Astrocyte (in vitro differentiated cells and primary cell): ENCODE measurements at regions not wholly inside any gene's neighbourhood (a gene's known extent, or its start where the extent isn't known, plus 50 kb on each side); places are given as distances from the start of the nearest gene placed in this dataset.
A peak's percentile ranks its signal among the peaks of the same experiment; 100 is the strongest.

Experiments
- DNase-seq: peaks from one replicate; pipeline ENCODE4 v3.0.0-alpha.2; 2010; ENCODE audit warnings: low read depth
- FAIRE-seq: peaks from 2 replicates; lab custom pipeline; 2011; peaks lifted over from hg19 to GRCh38; lab: Jason Lieb, UNC
- H2AFZ ChIP-seq: 2 replicates; pipeline ENCODE4 v1.6.0; 2012; ENCODE audit warnings: low read depth, low read length, inconsistent platforms
- H3K27ac ChIP-seq: 2 replicates; pipeline ENCODE4 v1.5.1; 2011; ENCODE audit warnings: low read depth, low read length, inconsistent platforms
- H3K27me3 ChIP-seq: 2 replicates; pipeline ENCODE4 v1.6.0; 2011; ENCODE audit warnings: low read length, inconsistent platforms; ENCODE audit not compliant: insufficient read depth
- H3K36me3 ChIP-seq: 2 replicates; pipeline ENCODE4 v1.5.1; 2011; ENCODE audit warnings: low read length, inconsistent platforms; ENCODE audit not compliant: insufficient read depth
- H3K4me1 ChIP-seq: 2 replicates; pipeline ENCODE4 v1.5.1; 2011; ENCODE audit warnings: low read length, inconsistent platforms; ENCODE audit not compliant: insufficient read depth
- H3K4me2 ChIP-seq: 2 replicates; pipeline ENCODE4 v1.6.0; 2012; ENCODE audit warnings: low read length, inconsistent platforms
- H3K4me3 ChIP-seq: 2 replicates; pipeline ENCODE4 v1.5.1; 2011; ENCODE audit warnings: low read depth, mild to moderate bottlenecking, low read length, inconsistent platforms; ENCODE audit not compliant: insufficient read depth
- H3K79me2 ChIP-seq: 2 replicates; pipeline ENCODE4 v1.6.0; 2012; ENCODE audit warnings: mild to moderate bottlenecking, low read length, inconsistent platforms; ENCODE audit not compliant: insufficient read depth
- H3K9ac ChIP-seq: 2 replicates; pipeline ENCODE4 v1.6.0; 2012; ENCODE audit warnings: mild to moderate bottlenecking, low read length, inconsistent platforms
- H3K9me3 ChIP-seq: 2 replicates; pipeline ENCODE4 v1.5.1; 2012; ENCODE audit warnings: low read depth, mild to moderate bottlenecking, low read length, inconsistent platforms; ENCODE audit not compliant: insufficient read depth
- H4K20me1 ChIP-seq: 2 replicates; pipeline ENCODE4 v1.6.0; 2012; ENCODE audit warnings: low read length, inconsistent platforms; ENCODE audit not compliant: insufficient read depth
- H3K27ac Mint-ChIP-seq: one replicate; pipeline ENCODE4 v1.8.0; 2021; ENCODE audit warnings: mild to moderate bottlenecking, mixed read lengths; ENCODE audit not compliant: unreplicated experiment
- H3K27me3 Mint-ChIP-seq: one replicate; pipeline ENCODE4 v1.8.0; 2021; ENCODE audit warnings: low read depth, mixed read lengths; ENCODE audit not compliant: unreplicated experiment
- H3K36me3 Mint-ChIP-seq: one replicate; pipeline ENCODE4 v1.8.0; 2021; ENCODE audit warnings: low read depth, mixed read lengths; ENCODE audit not compliant: unreplicated experiment
- H3K4me1 Mint-ChIP-seq: one replicate; pipeline ENCODE4 v1.8.0; 2021; ENCODE audit warnings: low read depth, mixed read lengths; ENCODE audit not compliant: unreplicated experiment
- H3K4me3 Mint-ChIP-seq: one replicate; pipeline ENCODE4 v1.8.0; 2021; ENCODE audit warnings: mild to moderate bottlenecking, moderate library complexity, mixed read lengths; ENCODE audit not compliant: unreplicated experiment
- H3K9me3 Mint-ChIP-seq: one replicate; pipeline ENCODE4 v1.8.0; 2021; ENCODE audit warnings: mild to moderate bottlenecking, mixed read lengths; ENCODE audit not compliant: unreplicated experiment
- EZH2 ChIP-seq: IDR thresholded peaks from 2 replicates; pipeline ENCODE4 v1.6.1; 2012; ENCODE audit warnings: mild to moderate bottlenecking, low read length, inconsistent platforms; ENCODE audit not compliant: insufficient read depth
- TF ChIP-seq, protein P1 (sequence below): IDR thresholded peaks from 2 replicates; pipeline ENCODE4 v1.5.1; 2011; ENCODE audit warnings: low read depth, mild to moderate bottlenecking, inconsistent platforms, low read length, moderate library complexity; ENCODE audit not compliant: insufficient read depth

DNA sequence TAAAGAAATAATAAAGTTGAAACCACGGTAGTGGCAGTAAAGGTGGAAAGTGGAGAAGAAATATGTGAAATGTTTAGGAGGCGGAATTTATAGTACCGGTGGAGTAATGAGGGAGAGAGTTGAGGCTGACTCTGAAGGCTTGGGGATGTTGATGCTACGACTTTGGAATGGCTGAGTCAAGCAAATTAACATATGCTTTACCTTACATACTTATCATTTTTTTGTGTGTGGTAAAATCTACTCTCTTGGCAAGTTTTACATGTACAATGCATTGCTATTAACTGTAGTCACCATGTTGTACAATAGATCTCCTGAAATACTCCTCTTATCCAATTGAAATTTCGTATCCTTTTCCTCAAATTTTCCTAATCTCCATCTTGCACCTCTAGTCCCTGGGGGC lies 179.0 kb downstream of the TAF11L14 start:
- Histone ChIP-seq H3K9ac (no peak overlapping the region), H3K4me3 (no peak overlapping the region), H4K20me1 (no peaks in the 10 kb centered on the region), H3K9me3 (no peaks in the 10 kb centered on the region), H3K36me3 (no peaks in the 10 kb centered on the region), H3K79me2 (no peaks in the 10 kb centered on the region), H3K27me3 (no peaks in the 10 kb centered on the region), H3K27ac (peak overlapping the region; percentile 60), H3K4me2 (peak overlapping the region; percentile 32), H3K4me1 (peaks cover 15% of the 10 kb centered on the region), H2AFZ (no peak overlapping the region)
- H3K27me3 Mint-ChIP-seq, result no peaks in the 10 kb centered on the region
- H3K27ac Mint-ChIP-seq, result no peak overlapping the region
- no peak for TF ChIP-seq EZH2
- TF ChIP-seq, protein P1, sequence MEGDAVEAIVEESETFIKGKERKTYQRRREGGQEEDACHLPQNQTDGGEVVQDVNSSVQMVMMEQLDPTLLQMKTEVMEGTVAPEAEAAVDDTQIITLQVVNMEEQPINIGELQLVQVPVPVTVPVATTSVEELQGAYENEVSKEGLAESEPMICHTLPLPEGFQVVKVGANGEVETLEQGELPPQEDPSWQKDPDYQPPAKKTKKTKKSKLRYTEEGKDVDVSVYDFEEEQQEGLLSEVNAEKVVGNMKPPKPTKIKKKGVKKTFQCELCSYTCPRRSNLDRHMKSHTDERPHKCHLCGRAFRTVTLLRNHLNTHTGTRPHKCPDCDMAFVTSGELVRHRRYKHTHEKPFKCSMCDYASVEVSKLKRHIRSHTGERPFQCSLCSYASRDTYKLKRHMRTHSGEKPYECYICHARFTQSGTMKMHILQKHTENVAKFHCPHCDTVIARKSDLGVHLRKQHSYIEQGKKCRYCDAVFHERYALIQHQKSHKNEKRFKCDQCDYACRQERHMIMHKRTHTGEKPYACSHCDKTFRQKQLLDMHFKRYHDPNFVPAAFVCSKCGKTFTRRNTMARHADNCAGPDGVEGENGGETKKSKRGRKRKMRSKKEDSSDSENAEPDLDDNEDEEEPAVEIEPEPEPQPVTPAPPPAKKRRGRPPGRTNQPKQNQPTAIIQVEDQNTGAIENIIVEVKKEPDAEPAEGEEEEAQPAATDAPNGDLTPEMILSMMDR, result no peak
- peak; percentile 78 for FAIRE-seq
- H3K9me3 Mint-ChIP-seq, result no peaks in the 10 kb centered on the region
- H3K36me3 Mint-ChIP-seq, result no peaks in the 10 kb centered on the region
- peak; percentile 35 for DNase-seq
- peaks cover 6% of the 10 kb centered on the region for H3K4me1 Mint-ChIP-seq
- H3K4me3 Mint-ChIP-seq, result no peak overlapping the region

DNA sequence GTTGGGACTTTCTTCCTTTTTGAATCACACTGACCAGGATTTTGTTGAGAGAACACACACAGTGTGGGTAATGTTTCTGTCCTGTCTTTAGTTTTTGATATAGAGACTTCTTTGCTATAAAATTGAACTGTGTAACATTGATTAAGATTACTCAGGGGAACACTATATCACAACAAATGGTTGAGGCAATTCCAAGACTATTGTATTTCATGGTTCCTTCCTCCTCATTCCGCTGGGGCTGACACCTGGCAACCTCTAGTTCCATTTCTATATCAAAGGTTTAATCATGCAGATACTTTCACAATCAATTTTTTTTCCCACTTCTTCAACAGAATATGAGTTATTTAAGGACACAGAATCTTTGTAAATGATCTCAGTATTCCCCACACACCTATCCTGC lies 182.2 kb downstream of the TAF11L14 start:
- Histone ChIP-seq H3K36me3 (no peaks in the 10 kb centered on the region), H3K4me1 (peaks cover 23% of the 10 kb centered on the region), H3K79me2 (no peaks in the 10 kb centered on the region), H3K27ac (peak overlapping the region; percentile 81), H2AFZ (no peak overlapping the region), H3K9me3 (no peaks in the 10 kb centered on the region), H3K4me3 (no peak overlapping the region), H4K20me1 (no peaks in the 10 kb centered on the region), H3K27me3 (no peaks in the 10 kb centered on the region), H3K9ac (peak overlapping the region; percentile 26), H3K4me2 (peak overlapping the region; percentile 3)
- H3K4me3 Mint-ChIP-seq, result no peak overlapping the region
- no peak for TF ChIP-seq EZH2
- TF ChIP-seq, protein P1, result no peak
- FAIRE-seq (no peak), DNase-seq (no peak)
- no peaks in the 10 kb centered on the region for H3K9me3 Mint-ChIP-seq
- peaks cover 6% of the 10 kb centered on the region for H3K4me1 Mint-ChIP-seq
- no peaks in the 10 kb centered on the region for H3K36me3 Mint-ChIP-seq
- H3K27me3 Mint-ChIP-seq, result no peaks in the 10 kb centered on the region
- H3K27ac Mint-ChIP-seq, result no peak overlapping the region

DNA sequence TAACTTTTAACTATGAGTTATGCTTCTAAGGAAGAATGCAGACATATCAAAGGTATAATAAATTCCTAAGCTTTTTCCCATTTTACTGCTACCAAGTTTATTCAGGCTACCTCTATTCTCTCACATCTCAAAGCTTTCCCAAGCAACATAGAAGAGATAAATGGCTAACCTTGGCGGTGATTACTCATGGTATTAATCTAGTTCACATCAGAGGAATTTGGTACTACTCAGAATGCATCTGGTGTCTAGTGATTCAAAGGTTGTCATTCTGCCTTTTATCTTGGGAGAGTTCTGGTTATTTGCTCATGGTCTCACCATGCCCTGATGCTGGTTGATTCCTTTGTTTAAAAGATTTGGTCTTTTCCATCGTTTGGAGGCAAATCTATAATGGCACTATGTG lies 182.7 kb downstream of the TAF11L14 start:
- Histone ChIP-seq H4K20me1 (no peaks in the 10 kb centered on the region), H2AFZ (no peak overlapping the region), H3K9ac (peak overlapping the region; percentile 59), H3K4me3 (no peak overlapping the region), H3K79me2 (no peaks in the 10 kb centered on the region), H3K27me3 (no peaks in the 10 kb centered on the region), H3K36me3 (no peaks in the 10 kb centered on the region), H3K27ac (peak overlapping the region; percentile 81), H3K9me3 (no peaks in the 10 kb centered on the region), H3K4me2 (peak overlapping the region; percentile 4), H3K4me1 (peaks cover 23% of the 10 kb centered on the region)
- no peak overlapping the region for H3K27ac Mint-ChIP-seq
- H3K4me3 Mint-ChIP-seq, result no peak overlapping the region
- FAIRE-seq, result no peak
- TF ChIP-seq, protein P1, result no peak
- TF ChIP-seq EZH2, result no peak
- no peaks in the 10 kb centered on the region for H3K9me3 Mint-ChIP-seq
- H3K36me3 Mint-ChIP-seq, result no peaks in the 10 kb centered on the region
- peaks cover 6% of the 10 kb centered on the region for H3K4me1 Mint-ChIP-seq
- peak; percentile 30 for DNase-seq
- H3K27me3 Mint-ChIP-seq, result no peaks in the 10 kb centered on the region
